ENCODE measurements at regions not wholly inside any gene's neighbourhood (a gene's known extent, or its start where the extent isn't known, plus 50 kb on each side); places are given as distances from the start of the nearest gene placed in this dataset.

DNA sequence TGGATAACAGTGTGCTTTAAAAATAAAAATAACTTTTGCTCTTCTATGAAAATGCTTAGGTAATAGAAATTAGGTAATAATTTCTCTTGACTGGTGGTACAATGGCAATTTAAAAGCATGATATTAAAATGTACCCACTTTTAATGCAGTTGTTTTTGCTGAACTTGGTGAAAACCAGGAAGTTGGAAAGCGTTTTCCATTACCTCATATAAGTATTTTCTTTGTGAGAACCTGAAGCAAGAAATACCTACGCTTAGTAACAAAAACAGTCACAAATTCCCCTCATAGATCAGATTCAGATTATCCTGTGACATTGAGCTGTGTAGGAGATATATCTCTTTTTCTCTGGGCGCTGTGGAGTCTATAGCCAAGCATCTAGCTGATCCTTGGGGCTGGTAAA is 689.0 kb upstream of the FZD8 start:
- no peak for DNase-seq (ENCODE audit: low spot score)
- no peak for FAIRE-seq

DNA sequence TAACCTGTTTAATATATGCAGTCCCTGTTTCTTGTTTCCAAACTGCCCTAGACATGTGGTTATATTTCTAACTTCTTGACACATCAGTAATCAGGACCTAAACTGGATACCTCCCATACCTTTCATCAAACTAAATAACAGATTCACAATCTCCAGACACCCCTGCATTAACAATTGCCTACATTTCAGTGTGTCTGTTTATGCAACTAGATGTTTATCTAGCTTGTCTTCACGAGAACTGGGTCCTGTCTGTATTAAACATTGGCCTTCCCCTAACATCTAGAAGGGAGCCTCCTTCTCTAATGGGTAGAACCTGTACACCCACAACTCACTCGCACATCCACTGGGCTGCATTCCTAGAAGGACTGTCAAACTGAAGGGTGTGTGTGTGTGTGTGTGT is 683.7 kb upstream of the FZD8 start:
- no peak for DNase-seq (ENCODE audit: low spot score)
- FAIRE-seq = no peak

DNA sequence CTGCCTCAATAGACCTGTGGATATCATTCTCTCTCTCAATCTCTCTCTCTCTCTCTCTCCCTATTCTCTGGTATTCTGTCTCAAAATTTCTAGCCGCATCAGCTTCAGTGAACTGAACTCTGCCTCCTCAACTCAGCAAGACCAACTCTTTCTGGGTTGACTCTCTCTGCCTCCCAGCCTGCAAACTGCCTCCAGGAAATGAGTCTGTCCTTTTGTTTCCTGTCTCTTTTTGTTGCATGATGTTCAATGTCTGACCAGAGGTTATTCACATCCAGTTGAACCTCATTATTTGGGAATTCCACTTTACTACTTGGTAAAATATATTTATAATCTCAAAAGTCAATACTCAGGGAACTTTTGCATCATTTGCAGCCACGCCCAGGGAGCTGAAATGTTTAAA is 682.7 kb upstream of the FZD8 start:
- FAIRE-seq (no peak), DNase-seq (ENCODE audit: low spot score) (no peak)

DNA sequence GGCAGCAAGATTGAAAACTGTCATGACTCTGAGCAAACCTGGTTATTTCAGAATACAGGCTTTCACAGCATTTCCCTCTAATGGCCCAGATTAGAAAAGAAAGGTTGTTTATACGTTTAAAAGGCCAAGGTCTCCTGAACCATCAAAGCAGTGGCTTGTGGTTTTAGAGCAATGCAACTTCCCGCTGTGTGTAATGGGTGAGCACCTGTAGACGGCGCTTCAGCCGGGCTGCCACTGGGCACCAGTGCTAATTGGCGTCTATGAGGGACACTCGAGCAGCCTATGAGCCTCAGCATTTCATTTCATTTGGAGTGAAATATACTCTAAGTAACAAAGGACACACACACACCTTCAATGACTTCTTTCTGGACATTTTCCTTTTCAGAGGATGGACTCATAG is 671.0 kb upstream of the FZD8 start:
- FAIRE-seq = no peak
- no peak for DNase-seq (ENCODE audit: low spot score)

DNA sequence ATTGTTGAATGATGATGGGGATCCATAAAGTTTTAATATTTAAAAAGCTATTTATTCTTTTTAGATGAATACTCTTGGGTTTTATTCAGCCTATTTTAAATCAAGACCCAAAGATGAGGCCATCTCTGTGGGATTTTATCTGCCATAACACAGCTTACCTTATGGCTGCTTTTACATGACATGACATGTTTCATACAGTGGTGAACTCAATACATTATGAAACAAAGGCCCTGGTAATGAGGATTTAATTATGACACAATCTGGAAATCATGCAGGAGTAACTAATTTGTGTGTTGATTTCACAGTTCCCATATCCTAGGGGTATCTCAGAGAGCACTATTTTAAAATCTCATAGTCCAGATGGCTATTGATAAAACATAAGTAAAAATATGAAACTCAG is 661.8 kb upstream of the FZD8 start:
- FAIRE-seq (no peak), DNase-seq (ENCODE audit: low spot score) (no peak)

DNA sequence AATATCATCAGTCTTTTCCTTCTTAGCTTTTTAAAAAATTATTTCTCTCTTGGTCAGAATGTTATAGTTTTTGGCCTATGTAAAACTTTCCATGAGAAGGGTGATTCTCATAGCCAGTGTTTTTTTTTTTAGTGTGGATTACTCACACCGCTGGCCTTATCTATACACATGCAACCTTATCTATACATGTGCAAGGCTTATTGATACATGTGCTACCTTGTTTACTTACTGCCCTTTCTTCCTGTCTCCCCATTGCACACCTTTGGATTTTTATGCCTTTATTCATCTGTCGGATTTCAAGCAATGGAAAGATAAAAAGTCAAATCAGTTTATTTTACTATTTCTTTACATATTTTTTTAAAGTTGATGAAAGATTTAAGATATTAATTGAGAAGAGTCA is 660.0 kb upstream of the FZD8 start:
- FAIRE-seq (no peak), DNase-seq (ENCODE audit: low spot score) (no peak)

DNA sequence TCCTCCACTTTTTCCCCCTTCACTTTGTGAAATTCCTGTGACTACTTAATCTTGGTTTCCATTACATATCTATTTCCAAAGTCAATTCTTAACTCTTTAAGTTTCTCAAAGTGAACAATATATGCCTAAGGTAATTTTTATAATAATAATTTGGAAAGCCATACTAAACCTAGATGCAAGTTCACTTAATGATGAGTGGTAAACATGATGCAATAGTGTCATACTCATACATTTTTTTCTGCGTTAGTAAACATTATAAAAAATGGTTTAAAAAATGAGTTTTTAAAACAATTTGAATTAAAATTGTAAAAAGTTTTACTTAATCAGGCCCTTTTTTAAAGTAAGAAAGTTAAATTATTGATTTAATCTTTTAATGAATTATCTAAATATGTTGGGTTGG is 659.4 kb upstream of the FZD8 start:
- FAIRE-seq = no peak
- no peak for DNase-seq (ENCODE audit: low spot score)

DNA sequence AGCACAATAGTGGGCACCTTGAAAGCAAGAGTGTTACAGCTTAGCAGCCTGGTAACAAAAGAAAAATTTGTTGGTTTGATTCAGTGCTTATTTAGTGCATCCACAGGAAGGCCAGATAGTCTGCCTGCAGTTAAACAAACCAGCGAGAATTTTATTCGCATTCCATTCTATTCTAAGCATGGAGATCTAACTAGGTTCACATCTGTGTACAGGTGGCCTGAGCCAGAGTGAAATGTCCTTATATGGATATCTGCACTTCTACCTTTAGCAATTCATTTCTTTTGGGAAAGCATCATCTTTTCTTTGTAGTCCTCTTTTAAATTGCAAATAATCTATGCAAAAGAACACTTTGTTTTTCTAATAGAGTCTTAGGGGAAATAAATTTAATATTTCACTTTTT is 659.0 kb upstream of the FZD8 start:
- DNase-seq (ENCODE audit: low spot score) (no peak), FAIRE-seq (no peak)

DNA sequence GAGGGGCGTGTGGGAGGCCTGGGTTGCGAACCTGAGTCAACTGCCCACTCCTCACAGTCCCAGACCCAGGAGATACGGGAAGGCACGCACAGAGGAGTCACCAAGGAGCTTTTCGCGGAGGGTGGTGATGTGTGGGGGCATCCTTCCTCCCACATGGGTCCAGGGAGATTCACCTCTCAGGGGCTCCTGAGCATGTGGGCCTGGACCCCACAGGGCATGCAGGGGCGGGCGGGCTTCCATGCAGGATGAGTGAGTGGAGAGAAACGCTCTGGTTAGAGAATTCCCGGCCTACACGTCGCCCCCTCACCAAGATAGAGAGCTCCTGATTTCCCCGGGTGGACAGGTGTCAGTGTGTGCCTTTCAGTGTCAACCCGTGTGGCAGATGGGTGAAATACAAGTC is 641.7 kb upstream of the FZD8 start:
- no peak for FAIRE-seq
- no peak for DNase-seq (ENCODE audit: low spot score)

DNA sequence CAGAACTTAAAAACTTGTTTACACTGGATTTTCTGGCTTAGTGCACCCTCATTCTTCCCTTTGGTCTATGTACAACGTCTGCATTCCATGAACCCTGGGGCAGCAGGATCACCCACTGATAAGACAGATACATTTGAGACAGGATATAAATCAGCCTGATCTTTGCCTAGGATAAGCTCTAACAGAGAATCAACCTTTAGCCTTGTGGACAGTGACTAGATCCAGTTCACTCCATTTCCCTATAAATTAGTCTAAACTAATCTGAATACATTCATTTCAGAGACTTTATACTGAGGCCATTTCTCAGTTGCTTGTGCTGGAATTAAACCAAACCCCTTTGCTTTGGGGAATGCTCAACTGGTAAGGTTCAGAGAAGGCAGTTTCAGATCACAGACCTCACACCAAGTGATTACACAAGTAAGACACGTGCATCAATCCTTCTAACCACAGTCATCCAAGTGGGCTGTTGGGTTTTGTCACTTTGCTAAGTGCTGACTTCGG is 639.8 kb upstream of the FZD8 start:
- FAIRE-seq = no peak
- no peak for DNase-seq (ENCODE audit: low spot score)

DNA sequence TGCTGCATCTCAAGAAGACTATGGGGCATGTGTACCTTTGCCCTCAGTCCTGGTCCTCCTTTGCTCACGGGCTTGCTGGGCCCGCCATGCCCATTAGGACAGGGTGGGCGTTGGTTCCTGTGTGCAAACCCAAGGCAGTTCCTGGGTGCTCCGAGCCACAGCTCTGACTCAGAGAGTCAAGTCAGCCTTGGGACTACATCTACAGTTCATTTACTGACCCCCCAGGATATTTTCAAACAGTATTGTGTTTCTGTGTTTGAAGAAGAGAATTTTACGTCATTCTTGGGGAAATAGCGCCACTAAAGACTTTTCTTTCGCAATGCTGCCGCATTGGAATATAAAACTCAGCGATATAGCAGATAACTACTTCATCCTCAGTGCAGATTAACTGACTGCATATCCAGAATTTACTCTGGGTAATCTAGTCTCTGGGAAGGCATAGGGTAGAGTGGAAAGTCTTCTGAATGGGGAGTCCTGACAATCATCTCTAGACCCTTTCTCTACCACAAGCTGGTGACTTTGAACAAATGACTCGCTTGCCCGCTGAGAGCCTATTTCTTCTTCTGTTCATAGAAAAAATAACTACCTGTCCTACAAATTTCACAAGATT is 638.9 kb upstream of the FZD8 start:
- no peak for DNase-seq (ENCODE audit: low spot score)
- no peak for FAIRE-seq

DNA sequence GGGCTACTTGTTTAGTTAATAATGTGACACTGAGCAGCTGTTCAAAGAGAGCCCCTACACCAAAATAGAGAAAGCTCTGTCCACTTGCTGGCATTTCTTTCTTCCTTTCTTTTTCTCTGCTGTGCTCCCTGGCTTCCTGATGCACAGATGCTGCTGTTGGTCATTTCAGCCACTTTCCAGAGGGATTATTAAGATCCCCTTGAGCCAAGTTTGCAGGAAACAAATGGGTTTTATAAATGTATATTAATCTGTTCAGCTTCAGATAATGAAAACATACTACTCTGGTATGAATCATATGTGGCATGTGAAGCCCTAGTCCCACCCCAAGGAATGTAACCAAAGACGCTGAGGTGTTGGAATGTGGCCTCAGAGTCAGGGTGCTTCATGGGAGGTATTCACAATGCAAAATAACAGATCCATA is 638.2 kb upstream of the FZD8 start:
- FAIRE-seq (no peak), DNase-seq (ENCODE audit: low spot score) (no peak)

DNA sequence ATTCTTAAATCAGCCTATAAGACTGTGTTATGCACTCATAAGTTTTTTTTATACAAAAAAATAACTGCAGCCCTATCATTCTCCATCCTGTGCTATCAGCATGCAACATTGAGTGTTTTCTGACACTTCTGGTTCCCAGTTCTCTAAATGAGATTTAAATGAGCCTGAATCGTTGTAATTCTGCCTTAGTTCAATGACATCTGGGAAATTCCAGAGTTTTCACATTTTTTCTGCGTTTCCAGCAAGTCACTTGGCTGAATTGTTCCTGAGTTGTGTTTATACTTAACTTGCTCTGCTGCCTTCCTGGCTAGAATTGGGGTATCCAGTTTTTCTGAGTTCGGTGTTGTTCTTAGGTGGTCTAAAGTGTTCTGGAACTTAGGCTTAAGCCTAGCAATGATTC is 636.1 kb upstream of the FZD8 start:
- FAIRE-seq = no peak

DNA sequence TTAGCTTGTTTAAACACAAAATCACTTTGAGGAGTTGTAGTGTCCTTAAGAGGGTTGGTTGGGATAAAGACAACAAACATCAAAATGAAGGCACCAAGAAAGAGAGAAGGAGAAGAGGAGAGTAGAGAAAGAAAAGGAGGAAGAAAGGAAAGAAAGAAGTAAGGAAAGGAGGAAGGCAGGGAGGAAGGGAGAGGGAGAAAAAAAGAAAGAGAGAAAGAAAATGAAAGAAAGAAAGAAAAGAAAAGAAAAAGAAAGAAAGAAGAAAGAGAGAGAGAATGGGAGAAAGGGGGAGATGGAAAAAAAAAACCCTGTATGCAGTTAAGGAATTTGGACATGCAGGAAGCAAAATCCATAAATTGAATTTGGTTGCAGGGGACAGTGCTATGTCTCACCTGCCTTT is 635.4 kb upstream of the FZD8 start:
- no peak for FAIRE-seq
- no peak for DNase-seq (ENCODE audit: low spot score)

More for the DNA sequence above, 636.1 kb upstream of the FZD8 start:
- DNase-seq (ENCODE audit: low spot score) = no peak

DNA sequence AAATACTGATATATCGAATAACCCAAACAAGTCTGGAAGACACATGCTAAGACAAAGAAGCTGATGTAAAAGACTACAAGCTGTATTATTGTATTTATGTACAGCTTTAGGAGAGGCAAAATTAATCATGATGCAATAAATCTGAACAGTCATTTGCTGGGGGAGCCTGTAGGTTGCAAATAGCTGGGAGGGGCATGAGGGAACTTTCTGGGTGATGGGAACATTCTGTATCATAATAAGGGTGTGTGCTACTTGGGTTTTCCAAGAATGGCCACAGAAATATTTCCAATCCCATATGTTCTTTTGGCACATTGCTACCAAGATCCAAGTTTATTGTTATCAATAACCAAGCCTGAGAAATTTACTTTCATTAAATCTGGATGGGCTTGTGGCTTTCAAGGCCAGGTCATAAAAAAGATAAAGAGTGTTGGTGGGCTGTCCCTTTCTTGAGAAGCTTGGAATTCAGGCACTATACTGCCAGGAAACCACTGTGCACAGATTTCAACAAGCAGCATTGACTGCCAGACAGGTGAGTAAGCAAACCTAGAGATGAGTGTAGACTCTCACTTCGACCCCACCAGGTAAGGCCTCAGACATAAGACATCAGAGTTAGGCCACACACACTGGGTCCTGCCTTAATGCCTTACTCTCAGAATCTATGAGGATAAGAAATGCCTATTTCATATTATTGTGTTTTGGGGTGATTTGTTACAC is 629.7 kb upstream of the FZD8 start:
- DNase-seq (ENCODE audit: low spot score) (no peak), FAIRE-seq (no peak)

DNA sequence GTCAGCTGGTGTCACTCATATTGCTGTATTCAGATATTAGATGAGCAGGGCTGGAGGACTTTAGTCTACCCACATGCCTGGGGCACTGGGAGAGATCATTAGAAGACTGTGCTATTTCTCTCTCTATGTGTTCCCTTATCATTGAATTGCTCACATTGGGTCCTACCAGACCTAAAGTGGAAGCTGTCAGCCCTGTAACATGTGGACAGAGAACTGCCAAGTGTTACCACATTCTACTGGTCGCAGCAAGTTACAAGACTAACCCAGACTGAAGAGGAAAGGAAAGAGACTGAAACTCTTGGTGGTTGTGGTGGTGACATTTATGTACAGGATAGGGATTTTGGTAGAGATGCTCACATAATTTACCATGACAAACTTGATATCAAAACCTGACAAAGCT is 627.1 kb upstream of the FZD8 start:
- FAIRE-seq (no peak), DNase-seq (ENCODE audit: low spot score) (no peak)

DNA sequence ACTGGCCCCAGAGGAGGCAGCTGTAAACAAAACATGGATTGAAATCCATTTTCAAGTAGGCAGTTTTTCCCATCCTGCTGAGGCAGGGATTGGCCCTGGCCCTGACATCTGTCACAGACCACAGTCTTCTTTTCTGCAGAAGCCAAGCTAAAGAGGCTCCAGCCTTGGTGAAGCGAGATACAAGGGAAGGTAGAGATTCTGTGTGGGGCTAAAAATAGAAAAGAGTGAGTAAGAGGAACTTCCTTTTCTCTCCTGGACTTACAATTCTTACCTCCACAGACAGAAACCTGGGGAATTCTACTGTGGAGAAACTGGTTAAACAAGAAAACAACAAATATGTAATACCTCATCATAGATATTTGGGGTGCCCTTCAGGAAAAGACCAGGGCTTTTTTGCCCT is 624.8 kb upstream of the FZD8 start:
- FAIRE-seq (no peak), DNase-seq (ENCODE audit: low spot score) (no peak)

DNA sequence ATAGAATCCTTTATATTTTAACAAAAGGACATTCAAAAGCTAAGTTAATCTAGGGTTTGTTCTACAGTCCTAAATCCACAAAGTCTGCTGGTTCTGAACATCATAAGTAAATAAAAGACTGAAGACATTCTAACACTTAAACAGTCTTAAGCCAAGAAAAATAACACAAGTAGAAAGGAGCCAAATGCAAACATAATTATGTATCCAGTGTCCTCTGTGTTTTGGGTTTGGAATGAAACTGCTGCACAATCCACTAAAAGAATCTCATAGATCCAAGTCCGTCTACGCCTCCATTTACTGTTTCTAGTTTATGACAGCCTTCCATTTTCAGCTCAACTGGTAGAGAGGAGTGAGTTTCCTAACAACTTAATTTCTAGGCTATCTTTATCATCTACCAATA is 623.6 kb upstream of the FZD8 start:
- DNase-seq (ENCODE audit: low spot score) (no peak), FAIRE-seq (no peak)

DNA sequence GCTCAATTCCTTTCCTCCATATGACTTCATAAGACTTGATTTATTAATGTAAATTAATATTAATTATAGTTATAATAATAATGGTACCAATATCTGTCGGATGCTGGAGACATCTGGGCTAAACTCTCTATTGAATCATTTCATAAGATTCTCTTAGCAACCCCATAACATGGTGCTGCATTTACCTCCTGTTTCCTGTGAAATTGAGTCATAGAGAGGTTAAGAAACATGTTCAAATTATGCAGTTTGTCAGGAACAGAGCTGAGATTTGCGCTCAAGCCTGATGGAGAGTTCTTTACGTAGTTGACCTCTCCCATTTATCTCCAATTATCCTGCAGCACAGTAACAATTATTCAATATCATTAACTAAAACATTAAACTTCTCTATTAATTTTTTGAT is 621.8 kb upstream of the FZD8 start:
- FAIRE-seq (no peak), DNase-seq (ENCODE audit: low spot score) (no peak)

DNA sequence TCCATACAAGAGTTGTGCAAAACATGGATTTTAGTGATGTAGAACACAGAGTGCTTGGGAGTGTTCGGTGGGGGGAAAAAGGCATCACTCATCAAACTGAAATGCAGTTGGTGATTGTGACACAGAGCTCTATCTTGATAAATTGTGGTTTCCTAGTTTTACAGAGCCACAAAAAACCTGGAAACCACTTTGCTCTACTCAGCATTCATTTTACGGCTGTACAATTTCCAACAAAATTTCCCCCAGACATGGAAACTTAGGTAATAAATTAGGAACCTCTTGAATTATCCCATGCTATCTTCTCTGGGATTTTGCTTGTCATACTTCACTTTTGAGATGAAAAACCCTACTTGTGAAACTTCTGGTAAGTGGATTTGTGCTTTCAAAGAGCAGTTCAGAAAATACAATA is 614.9 kb upstream of the FZD8 start:
- DNase-seq (ENCODE audit: low spot score) (no peak), FAIRE-seq (no peak)

DNA sequence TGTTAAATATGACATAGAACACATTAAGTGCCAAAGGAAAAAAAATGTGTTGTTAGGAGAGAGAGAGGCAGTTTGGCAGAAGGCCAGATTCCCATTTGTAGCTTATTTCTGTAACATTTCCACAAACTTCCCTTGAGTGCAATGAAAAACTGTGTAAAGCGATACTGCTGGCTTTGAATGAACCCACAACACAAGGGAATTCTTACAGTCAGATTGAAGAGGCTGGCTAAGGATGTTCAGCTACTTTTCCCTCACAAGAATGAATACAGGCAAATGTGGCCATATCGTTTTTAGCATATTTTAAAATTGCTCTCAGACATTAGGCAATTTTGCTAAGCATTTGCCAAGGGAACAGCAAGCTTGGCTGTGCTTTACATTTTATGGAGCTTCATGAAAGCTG is 614.1 kb upstream of the FZD8 start:
- DNase-seq (ENCODE audit: low spot score) (no peak), FAIRE-seq (no peak)

DNA sequence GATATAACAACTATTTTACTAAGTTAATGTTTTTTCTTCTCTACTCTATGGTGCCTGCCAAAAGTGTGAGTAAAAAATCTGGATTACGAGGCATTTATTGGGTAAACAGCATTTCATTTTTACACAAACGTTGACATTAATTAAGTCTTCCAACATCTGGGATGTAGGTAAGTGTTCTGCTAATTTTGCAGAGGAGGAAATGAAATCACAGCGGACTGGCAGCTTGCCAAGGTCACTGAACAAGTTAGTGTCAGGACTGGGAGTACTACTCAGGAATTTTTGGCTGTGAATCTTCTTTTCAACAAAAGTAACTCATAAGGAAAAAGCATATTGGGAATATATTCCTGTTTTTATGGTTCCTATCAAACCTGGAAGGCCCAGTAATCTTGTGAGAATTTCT is 612.1 kb upstream of the FZD8 start:
- FAIRE-seq = no peak
- no peak for DNase-seq (ENCODE audit: low spot score)

DNA sequence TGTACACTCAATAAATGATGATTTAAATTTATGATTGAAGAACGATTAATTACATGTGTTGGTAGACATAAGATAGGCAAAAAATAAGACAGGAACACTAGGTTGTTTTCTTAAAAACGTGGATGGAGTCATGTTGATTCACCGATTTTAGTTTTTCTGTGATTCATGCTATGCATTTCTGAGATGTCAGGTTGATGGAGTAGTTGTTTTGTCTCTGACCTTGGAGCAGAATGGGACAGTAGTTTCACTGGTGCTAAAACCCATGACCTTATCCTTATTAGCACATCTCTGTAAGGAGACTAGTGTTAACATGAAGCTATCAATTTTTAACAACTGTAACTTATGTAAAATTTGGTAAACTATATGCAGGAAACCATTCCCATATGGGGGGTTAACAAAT is 611.6 kb upstream of the FZD8 start:
- FAIRE-seq (no peak), DNase-seq (ENCODE audit: low spot score) (no peak)
